Activated B cell treated with CpG ODN at 0.5 μM for 24 hours (primary cell): ENCODE measurements at regions not wholly inside any gene's neighbourhood (a gene's known extent, or its start where the extent isn't known, plus 50 kb on each side); places are given as distances from the start of the nearest gene placed in this dataset.

Source experiments
- ATAC-seq: fragments of 200-7000 bp; cut with Tn5 transposase; one replicate; pipeline ENCODE4 v1.10.0; 2021; ENCODE audit warnings: low read depth, mild to moderate bottlenecking, moderate library complexity
- CTCF ChIA-PET: fragments of 350-600 bp; sonication (Branson Sonifier 250); formaldehyde crosslinking; loops from one replicate; lab custom pipeline; 2021; ENCODE audit warnings: antibody characterized with exemption; lab: Charles Lee
- POLR2A ChIA-PET: fragments of 350-600 bp; sonication (Branson Sonifier 250); formaldehyde crosslinking; loops from one replicate; lab custom pipeline; 2021; ENCODE audit warnings: antibody characterized with exemption; lab: Charles Lee
- DNase-seq: peaks from one replicate; pipeline ENCODE4 v3.0.0; 2022
- H3K27ac Mint-ChIP-seq: one replicate; pipeline ENCODE4 v1.8.0; 2020; ENCODE audit warnings: mixed read lengths
- H3K27me3 Mint-ChIP-seq: one replicate; pipeline ENCODE4 v1.8.0; 2021; ENCODE audit warnings: mixed read lengths
- H3K36me3 Mint-ChIP-seq: one replicate; pipeline ENCODE4 v1.8.0; 2021; ENCODE audit warnings: low read depth, mixed read lengths
- H3K4me1 Mint-ChIP-seq: one replicate; pipeline ENCODE4 v1.8.0; 2021; ENCODE audit warnings: mixed read lengths
- H3K4me3 Mint-ChIP-seq: one replicate; pipeline ENCODE4 v1.8.0; 2020; ENCODE audit warnings: mild to moderate bottlenecking, mixed read lengths
- H3K9me3 Mint-ChIP-seq: one replicate; pipeline ENCODE4 v1.8.0; 2020; ENCODE audit warnings: mixed read lengths
- intact Hi-C: fragments of 100-400 bp; cut with micrococcal nuclease; formaldehyde crosslinking; loops from one replicate; pipeline ENCODE4 v1.15.1; 2024
- TF ChIP-seq, protein P1 (sequence below): fragments of 200-600 bp; IDR thresholded peaks from one replicate; pipeline ENCODE4 v1.8.0; 2022; ENCODE audit warnings: antibody characterized with exemption, mild to moderate bottlenecking

DNA sequence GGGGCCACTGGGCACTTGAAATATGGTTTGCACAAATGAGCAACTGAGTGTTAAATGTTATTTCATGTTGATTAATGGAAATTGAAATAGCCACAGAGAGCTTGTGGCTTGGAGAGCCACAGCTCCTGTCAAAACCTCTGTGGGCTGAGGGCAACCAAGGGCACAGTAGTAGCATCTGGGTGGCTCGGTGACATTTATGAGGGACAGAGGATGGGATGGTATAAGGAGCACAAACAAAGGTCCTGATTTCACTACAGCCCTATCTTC, 215.9 kb downstream of the SOX9 start:
- Mint-ChIP-seq H3K9me3 (no peaks in the 10 kb centered on the region), H3K27ac (no peak overlapping the region), H3K4me3 (no peak overlapping the region), H3K27me3 (peaks cover 2% of the 10 kb centered on the region), H3K36me3 (no peaks in the 10 kb centered on the region), H3K4me1 (no peaks in the 10 kb centered on the region)
- CTCF ChIA-PET: no interaction called here
- intact Hi-C loops: no loop called here
- TF ChIP-seq, protein P1, sequence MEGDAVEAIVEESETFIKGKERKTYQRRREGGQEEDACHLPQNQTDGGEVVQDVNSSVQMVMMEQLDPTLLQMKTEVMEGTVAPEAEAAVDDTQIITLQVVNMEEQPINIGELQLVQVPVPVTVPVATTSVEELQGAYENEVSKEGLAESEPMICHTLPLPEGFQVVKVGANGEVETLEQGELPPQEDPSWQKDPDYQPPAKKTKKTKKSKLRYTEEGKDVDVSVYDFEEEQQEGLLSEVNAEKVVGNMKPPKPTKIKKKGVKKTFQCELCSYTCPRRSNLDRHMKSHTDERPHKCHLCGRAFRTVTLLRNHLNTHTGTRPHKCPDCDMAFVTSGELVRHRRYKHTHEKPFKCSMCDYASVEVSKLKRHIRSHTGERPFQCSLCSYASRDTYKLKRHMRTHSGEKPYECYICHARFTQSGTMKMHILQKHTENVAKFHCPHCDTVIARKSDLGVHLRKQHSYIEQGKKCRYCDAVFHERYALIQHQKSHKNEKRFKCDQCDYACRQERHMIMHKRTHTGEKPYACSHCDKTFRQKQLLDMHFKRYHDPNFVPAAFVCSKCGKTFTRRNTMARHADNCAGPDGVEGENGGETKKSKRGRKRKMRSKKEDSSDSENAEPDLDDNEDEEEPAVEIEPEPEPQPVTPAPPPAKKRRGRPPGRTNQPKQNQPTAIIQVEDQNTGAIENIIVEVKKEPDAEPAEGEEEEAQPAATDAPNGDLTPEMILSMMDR: no peak
- no peak for ATAC-seq
- POLR2A ChIA-PET: no interaction called here
- DNase-seq: no peak

GRCh38 chr17:72338304-72338703, 217.5 kb downstream of the SOX9 start:
- Mint-ChIP-seq H3K27me3 (peaks cover 2% of the 10 kb centered on the region), H3K9me3 (no peaks in the 10 kb centered on the region), H3K36me3 (no peaks in the 10 kb centered on the region), H3K27ac (no peak overlapping the region), H3K4me1 (no peaks in the 10 kb centered on the region), H3K4me3 (no peak overlapping the region)
- ChIA-PET POLR2A (no interaction called here), CTCF (no interaction called here)
- intact Hi-C loops: no loop called here
- ATAC-seq (no peak), DNase-seq (no peak)
- TF ChIP-seq, protein P1: no peak

DNA sequence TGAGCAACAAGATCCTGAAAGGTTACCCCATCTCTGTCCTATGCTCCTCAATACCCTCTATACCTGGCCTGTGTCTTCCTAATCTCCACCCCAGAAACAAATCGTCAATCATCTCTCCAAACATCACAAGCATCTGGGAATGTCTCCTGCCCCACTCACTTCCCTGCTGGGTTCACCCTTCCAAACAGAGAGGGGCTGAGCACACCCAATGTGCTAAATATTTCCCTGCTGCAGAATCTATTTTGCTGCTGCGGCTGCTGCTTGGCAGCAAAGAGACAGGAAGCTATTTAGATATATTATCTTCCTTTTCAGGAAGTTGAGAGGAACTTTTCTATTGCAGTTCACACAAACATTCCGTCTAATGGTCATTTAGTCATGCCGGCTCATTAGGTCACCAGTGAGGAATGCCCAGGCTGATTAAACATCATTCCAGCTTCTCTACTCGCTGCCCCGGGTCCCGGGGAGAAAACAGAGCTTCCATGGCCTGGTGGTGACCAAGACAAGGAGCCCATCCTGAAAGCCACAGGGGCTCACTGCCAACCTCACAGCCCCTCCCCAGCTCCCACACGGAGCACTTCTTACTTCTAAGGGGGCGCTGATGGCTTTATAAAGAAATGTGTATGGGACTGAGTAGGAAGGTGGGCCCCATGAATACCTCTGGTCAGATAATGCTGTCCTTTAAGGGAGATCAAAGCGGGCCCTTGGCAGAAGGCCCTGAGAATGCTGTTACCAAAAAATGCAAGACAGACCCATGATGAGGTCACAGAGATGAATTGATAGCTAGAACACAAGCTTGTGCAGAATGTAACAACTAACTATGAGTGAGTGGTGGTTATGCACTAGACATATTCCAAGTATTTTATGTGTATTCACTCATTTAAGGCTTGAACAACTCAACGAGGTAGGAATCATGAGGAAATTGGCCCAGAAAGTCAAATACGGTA, 218.3 kb downstream of the SOX9 start:
- ChIA-PET POLR2A (no interaction called here), CTCF (no interaction called here)
- TF ChIP-seq, protein P1: no peak
- Mint-ChIP-seq H3K27me3 (peaks cover 2% of the 10 kb centered on the region), H3K36me3 (no peaks in the 10 kb centered on the region), H3K4me1 (no peaks in the 10 kb centered on the region), H3K4me3 (no peak overlapping the region), H3K27ac (no peak overlapping the region), H3K9me3 (no peaks in the 10 kb centered on the region)
- no peak for DNase-seq
- intact Hi-C loops: no loop called here
- ATAC-seq: no peak

- TF ChIP-seq, protein P1: no peak
- H3K4me1 Mint-ChIP-seq: no peaks in the 10 kb centered on the region
- DNase-seq (no peak), ATAC-seq (no peak)
- ChIA-PET CTCF (no interaction called here), POLR2A (no interaction called here)
- intact Hi-C loops: no loop called here
- H3K27ac Mint-ChIP-seq: no peak overlapping the region
- peaks cover 2% of the 10 kb centered on the region for H3K27me3 Mint-ChIP-seq
- no peak overlapping the region for H3K4me3 Mint-ChIP-seq
- peaks cover 5% of the 10 kb centered on the region for H3K9me3 Mint-ChIP-seq
- no peaks in the 10 kb centered on the region for H3K36me3 Mint-ChIP-seq
Observed at GRCh38 chr17:72340836-72341235, 220.0 kb downstream of the SOX9 start.

DNA sequence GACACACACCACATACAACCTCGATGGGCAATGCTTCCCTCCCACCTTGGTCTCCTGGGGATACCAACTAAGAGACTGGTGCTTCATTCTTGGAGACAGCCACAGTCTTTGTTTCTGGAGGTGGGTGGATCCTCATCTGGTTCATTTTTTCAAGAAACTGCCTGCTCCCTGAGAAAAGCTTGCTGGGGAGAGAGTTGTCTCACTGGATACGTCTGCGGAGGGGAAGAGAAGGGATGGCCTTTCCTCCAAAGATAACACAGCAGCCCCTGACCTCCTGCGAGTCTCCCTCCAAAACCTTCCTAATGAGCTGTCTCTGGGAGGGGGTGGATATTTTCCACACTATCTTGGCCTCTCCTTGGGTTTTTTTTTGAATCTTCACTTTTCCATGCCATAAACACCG, 221.2 kb downstream of the SOX9 start:
- TF ChIP-seq, protein P1: no peak
- ChIA-PET CTCF (no interaction called here), POLR2A (no interaction called here)
- Mint-ChIP-seq H3K36me3 (no peaks in the 10 kb centered on the region), H3K27ac (no peak overlapping the region), H3K9me3 (peaks cover 5% of the 10 kb centered on the region), H3K4me3 (no peak overlapping the region), H3K4me1 (no peaks in the 10 kb centered on the region), H3K27me3 (peaks cover 2% of the 10 kb centered on the region)
- ATAC-seq (no peak), DNase-seq (no peak)
- intact Hi-C loops: no loop called here
